GM23338 (cell line): ENCODE measurements at regions not wholly inside any gene's neighbourhood (a gene's known extent, or its start where the extent isn't known, plus 50 kb on each side); places are given as distances from the start of the nearest gene placed in this dataset.

Source experiments
- CTCF ChIP-seq, 2 experiments: fragments of 200-600 bp in 1 of 2; sonication (generic) in 1 of 2; conservative IDR thresholded peaks; 2 replicates each; pipeline versions ENCODE4 v1.5.1 to v1.6.1; 2016 to 2017; ENCODE audit warnings: antibody characterized with exemption in 2 of 2, low read depth in 2 of 2, mild to moderate bottlenecking in 2 of 2, moderate library complexity in 1 of 2
- NANOG ChIP-seq: IDR thresholded peaks from 2 replicates; pipeline ENCODE4 v1.6.1; 2016; ENCODE audit warnings: antibody characterized with exemption, borderline replicate concordance

GRCh38 chr5:41650131-41650530 is 139.7 kb upstream of the PLCXD3 start:
- TF ChIP-seq NANOG (no peak), CTCF (conservative IDR thresholded peaks at IDR 0.05; ENCODE audit: low read depth in 2 of 2) (no peak)
